B cell (primary cell): ENCODE measurements at regions not wholly inside any gene's neighbourhood (a gene's known extent, or its start where the extent isn't known, plus 50 kb on each side); places are given as distances from the start of the nearest gene placed in this dataset.

Experiments used
- ATAC-seq: fragments of 200-7000 bp; cut with Tn5 transposase; one replicate; pipeline ENCODE4 v1.10.0; 2021; ENCODE audit warnings: low read depth, mild to moderate bottlenecking, moderate number of reproducible peaks, moderate library complexity
- CTCF ChIA-PET: fragments of 350-600 bp; sonication (Branson Sonifier 250); formaldehyde crosslinking; loops from one replicate; lab custom pipeline; 2021; ENCODE audit warnings: antibody characterized with exemption, inconsistent platforms; lab: Charles Lee
- POLR2A ChIA-PET: fragments of 350-600 bp; sonication (Branson Sonifier 250); formaldehyde crosslinking; loops from one replicate; lab custom pipeline; 2021; ENCODE audit warnings: antibody characterized with exemption; lab: Charles Lee
- DNase-seq: peaks from one replicate; pipeline ENCODE4 v3.0.0; 2013
- H2AFZ ChIP-seq: 2 replicates; pipeline ENCODE4 v1.6.1; 2012; ENCODE audit warnings: mild to moderate bottlenecking, low read depth, low read length; ENCODE audit not compliant: insufficient read depth, poor library complexity, severe bottlenecking
- H3K27ac ChIP-seq, 2 donors: 1 replicate in 1 of 2; 2 replicates in 1 of 2; pipeline ENCODE4 v1.5.1; 2012 to 2013; ENCODE audit warnings: low read length in 2 of 2, mild to moderate bottlenecking in 2 of 2, moderate library complexity in 1 of 2
- H3K27me3 ChIP-seq, 4 experiments: fragments of 200-600 bp in 1 of 4; sonication (generic) in 1 of 4; replicated peaks in 1 of 4; 1 replicate in 2 of 4; 2 replicates in 2 of 4; pipeline versions ENCODE4 v1.6.1 to v1.7.0; 2013 to 2016; ENCODE audit warnings: low read length in 3 of 4, mild to moderate bottlenecking in 2 of 4, mixed read lengths in 1 of 4, moderate library complexity in 1 of 4; ENCODE audit not compliant: insufficient read depth in 4 of 4, control insufficient read depth in 3 of 4; ENCODE audit errors: control extremely low read depth in 1 of 4
- H3K36me3 ChIP-seq, 2 experiments: replicated peaks in 1 of 2; 1 replicate in 1 of 2; 2 replicates in 1 of 2; pipeline versions ENCODE4 v1.6.1 to v1.7.1; 2013; ENCODE audit warnings: low read length in 1 of 2; ENCODE audit not compliant: insufficient read depth in 2 of 2, control insufficient read depth in 1 of 2; ENCODE audit errors: control extremely low read depth in 1 of 2, extremely low read depth in 1 of 2
- H3K4me1 ChIP-seq, 2 donors: fragments of 200-600 bp in 1 of 2; sonication (generic) in 1 of 2; 1 replicate in 1 of 2; 2 replicates in 1 of 2; pipeline versions ENCODE4 v1.5.1 to v1.6.1; 2013 to 2017; ENCODE audit warnings: low read length in 2 of 2; ENCODE audit not compliant: control insufficient read depth in 2 of 2, insufficient read depth in 2 of 2
- H3K4me2 ChIP-seq: replicated peaks from 2 replicates; pipeline ENCODE3; 2012; ENCODE audit warnings: mild to moderate bottlenecking, low read depth, low read length; ENCODE audit not compliant: poor library complexity, severe bottlenecking
- H3K4me3 ChIP-seq, 5 experiments: fragments of 200-600 bp in 1 of 5; sonication (generic) in 1 of 5; 1 replicate in 3 of 5; 2 replicates in 2 of 5; pipeline versions ENCODE4 v1.5.1 to v1.7.0; 2011 to 2016; ENCODE audit warnings: low read length in 4 of 5, mild to moderate bottlenecking in 4 of 5, low read depth in 2 of 5, control low read depth in 1 of 5, moderate library complexity in 1 of 5; ENCODE audit not compliant: insufficient read depth in 1 of 5; ENCODE audit errors: control extremely low read depth in 1 of 5, extremely low read depth in 1 of 5
- H3K79me2 ChIP-seq: fragments of 200-600 bp; sonication (generic); one replicate; pipeline ENCODE4 v1.6.0; 2016; ENCODE audit warnings: low read length; ENCODE audit not compliant: control insufficient read depth, insufficient read depth
- H3K9ac ChIP-seq: fragments of 200-600 bp; sonication (generic); 2 replicates; pipeline ENCODE4 v1.6.1; 2017; ENCODE audit warnings: mild to moderate bottlenecking, low read length, moderate library complexity
- H3K9me3 ChIP-seq, 3 donors: one replicate each; pipeline versions ENCODE4 v1.6.1 to v1.7.1; 2013; ENCODE audit warnings: low read length in 2 of 3; ENCODE audit not compliant: control insufficient read depth in 2 of 3, insufficient read depth in 1 of 3; ENCODE audit errors: control extremely low read depth in 1 of 3
- H4K20me1 ChIP-seq: 2 replicates; pipeline ENCODE4 v1.6.0; 2012; ENCODE audit warnings: mild to moderate bottlenecking, low read length; ENCODE audit not compliant: insufficient read depth, control insufficient read depth, poor library complexity, severe bottlenecking
- H3K27ac Mint-ChIP-seq: one replicate; pipeline ENCODE4 v1.8.0; 2021; ENCODE audit warnings: mixed read lengths
- H3K27me3 Mint-ChIP-seq: one replicate; pipeline ENCODE4 v1.8.0; 2021; ENCODE audit warnings: mixed read lengths
- H3K4me1 Mint-ChIP-seq: one replicate; pipeline ENCODE4 v1.8.0; 2021; ENCODE audit warnings: mixed read lengths
- H3K4me3 Mint-ChIP-seq: one replicate; pipeline ENCODE4 v1.8.0; 2021; ENCODE audit warnings: mixed read lengths
- H3K9me3 Mint-ChIP-seq: one replicate; pipeline ENCODE4 v1.8.0; 2022; ENCODE audit warnings: mixed read lengths; ENCODE audit not compliant: insufficient read depth
- EZH2 ChIP-seq: IDR thresholded peaks from 2 replicates; pipeline ENCODE4 v1.6.1; 2012; ENCODE audit warnings: borderline replicate concordance, low read depth, mild to moderate bottlenecking, moderate library complexity, low read length; ENCODE audit not compliant: insufficient read depth, poor library complexity, severe bottlenecking
- WGBS: methylation state at CpG from one replicate; pipeline ENCODE4 v1.1.5; 2013; ENCODE audit warnings: missing lambda C conversion rate; ENCODE audit not compliant: insufficient coverage; 5-methylcytosine and 5-hydroxymethylcytosine counted together
- intact Hi-C: fragments of 100-400 bp; cut with micrococcal nuclease; formaldehyde crosslinking; loops from one replicate; pipeline ENCODE4 v1.10.0; 2022
- TF ChIP-seq, protein P1 (sequence below): fragments of 200-600 bp; IDR thresholded peaks from one replicate; pipeline ENCODE4 v1.8.0; 2022; ENCODE audit warnings: antibody characterized with exemption, mild to moderate bottlenecking

DNA sequence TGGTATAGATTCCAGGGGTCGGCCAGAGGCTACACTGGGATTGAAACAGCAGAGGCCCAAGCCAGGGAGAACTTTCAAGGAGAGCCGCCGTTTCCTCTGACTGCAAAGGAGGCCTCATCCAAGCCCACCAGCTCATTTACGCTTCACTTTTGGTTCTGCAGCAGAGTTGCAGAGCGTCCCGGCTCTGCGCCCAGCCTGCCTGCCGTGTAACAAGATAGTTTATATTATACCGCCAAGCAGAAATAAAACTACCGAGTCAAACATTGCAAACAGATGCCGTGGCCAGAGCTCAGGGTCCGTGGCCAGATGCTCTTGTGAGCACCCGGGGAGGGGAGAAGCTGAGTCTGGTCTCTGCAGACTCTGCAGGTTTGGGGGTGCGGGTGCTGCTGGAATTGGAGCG lies 60.7 kb upstream of the TBX3 start:
- Mint-ChIP-seq H3K4me1 (no peaks in the 10 kb centered on the region), H3K9me3 (no peaks in the 10 kb centered on the region), H3K27me3 (no peaks in the 10 kb centered on the region), H3K4me3 (no peak overlapping the region), H3K27ac (no peak overlapping the region)
- Histone ChIP-seq H3K4me3 (no peak overlapping the region), H3K9ac (no peak overlapping the region), H4K20me1 (no peaks in the 10 kb centered on the region), H3K27me3 (no peaks in the 10 kb centered on the region), H3K36me3 (no peaks in the 10 kb centered on the region), H3K27ac (no peak overlapping the region), H3K9me3 (peaks cover 0 to 7% (median 0%) of the 10 kb centered on the region in 3 donors), H3K79me2 (no peaks in the 10 kb centered on the region), H3K4me1 (no peaks in the 10 kb centered on the region), H2AFZ (no peak overlapping the region), H3K4me2 (no peak overlapping the region)
- ChIA-PET POLR2A (no interaction called here), CTCF (no interaction called here)
- intact Hi-C loops = no loop called here
- 79% methylated on average over 12 of the region's 15 CpGs for WGBS
- ATAC-seq (no peak), DNase-seq (no peak)
- TF ChIP-seq EZH2 = no peak
- TF ChIP-seq, protein P1, sequence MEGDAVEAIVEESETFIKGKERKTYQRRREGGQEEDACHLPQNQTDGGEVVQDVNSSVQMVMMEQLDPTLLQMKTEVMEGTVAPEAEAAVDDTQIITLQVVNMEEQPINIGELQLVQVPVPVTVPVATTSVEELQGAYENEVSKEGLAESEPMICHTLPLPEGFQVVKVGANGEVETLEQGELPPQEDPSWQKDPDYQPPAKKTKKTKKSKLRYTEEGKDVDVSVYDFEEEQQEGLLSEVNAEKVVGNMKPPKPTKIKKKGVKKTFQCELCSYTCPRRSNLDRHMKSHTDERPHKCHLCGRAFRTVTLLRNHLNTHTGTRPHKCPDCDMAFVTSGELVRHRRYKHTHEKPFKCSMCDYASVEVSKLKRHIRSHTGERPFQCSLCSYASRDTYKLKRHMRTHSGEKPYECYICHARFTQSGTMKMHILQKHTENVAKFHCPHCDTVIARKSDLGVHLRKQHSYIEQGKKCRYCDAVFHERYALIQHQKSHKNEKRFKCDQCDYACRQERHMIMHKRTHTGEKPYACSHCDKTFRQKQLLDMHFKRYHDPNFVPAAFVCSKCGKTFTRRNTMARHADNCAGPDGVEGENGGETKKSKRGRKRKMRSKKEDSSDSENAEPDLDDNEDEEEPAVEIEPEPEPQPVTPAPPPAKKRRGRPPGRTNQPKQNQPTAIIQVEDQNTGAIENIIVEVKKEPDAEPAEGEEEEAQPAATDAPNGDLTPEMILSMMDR = no peak

DNA sequence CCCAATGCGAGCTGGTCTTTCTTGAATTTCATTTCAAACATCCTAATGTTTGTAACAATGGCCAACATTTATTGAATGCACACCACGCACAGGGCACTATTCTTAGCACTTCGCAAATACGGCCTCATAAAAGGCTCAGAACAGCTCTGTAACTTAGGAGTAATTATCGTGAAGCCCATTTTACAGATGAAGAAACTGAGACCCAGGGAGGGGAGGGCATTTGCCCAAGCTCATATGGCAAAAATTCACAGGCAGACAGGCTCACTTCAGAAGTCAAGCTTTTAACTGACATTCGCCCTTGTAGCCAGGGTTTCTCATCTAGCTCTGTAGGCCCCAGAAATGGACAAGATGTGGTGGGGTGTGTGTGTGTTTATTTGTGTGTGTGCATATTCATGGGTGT lies 60.3 kb upstream of the TBX3 start:
- H3K4me3 ChIP-seq = no peak overlapping the region
- H3K4me2 ChIP-seq = no peak overlapping the region
- no peak overlapping the region for H3K9ac ChIP-seq
- H3K4me1 ChIP-seq = no peaks in the 10 kb centered on the region
- Mint-ChIP-seq H3K4me3 (no peak overlapping the region), H3K4me1 (no peaks in the 10 kb centered on the region), H3K9me3 (no peaks in the 10 kb centered on the region), H3K27ac (no peak overlapping the region), H3K27me3 (no peaks in the 10 kb centered on the region)
- ChIA-PET CTCF (no interaction called here), POLR2A (no interaction called here)
- intact Hi-C loops = no loop called here
- no peak overlapping the region for H3K27ac ChIP-seq
- H3K36me3 ChIP-seq = no peaks in the 10 kb centered on the region
- H4K20me1 ChIP-seq = no peaks in the 10 kb centered on the region
- ATAC-seq = no peak
- DNase-seq = no peak
- no peaks in the 10 kb centered on the region for H3K79me2 ChIP-seq
- no peak for TF ChIP-seq EZH2
- TF ChIP-seq, protein P1 = no peak
- WGBS = 97% methylated on average over 4 of the region's 6 CpGs
- no peak overlapping the region for H2AFZ ChIP-seq
- H3K27me3 ChIP-seq = no peaks in the 10 kb centered on the region
- H3K9me3 ChIP-seq = peaks cover 0 to 7% (median 0%) of the 10 kb centered on the region in 3 donors
